ENCODE measurements at regions not wholly inside any gene's neighbourhood (a gene's known extent, or its start where the extent isn't known, plus 50 kb on each side); places are given as distances from the start of the nearest gene placed in this dataset.

GRCh38 chr16:80480664-80481063, 60.1 kb upstream of the DYNLRB2 start:
- no peak for TF ChIP-seq CTCF (IDR thresholded peaks at IDR 0.05)
- no peak for TF ChIP-seq POLR2A (IDR thresholded peaks at IDR 0.05)

All from Peyer's patch (tissue), 4 donors.